Adrenal gland (tissue), 5 donors: ENCODE measurements at regions not wholly inside any gene's neighbourhood (a gene's known extent, or its start where the extent isn't known, plus 50 kb on each side); places are given as distances from the start of the nearest gene placed in this dataset.

ENCODE experiments used
- POLR2A ChIP-seq, 2 donors: fragments of 450-650 bp; IDR thresholded peaks; one replicate each; pipeline ENCODE4 v1.6.1; 2017; ENCODE audit warnings: antibody characterized with exemption in 2 of 2, mild to moderate bottlenecking in 2 of 2, moderate library complexity in 1 of 2
- TF ChIP-seq, protein P1 (sequence below), 6 experiments: fragments of 450-650 bp in 4 of 6; fragments of 200-600 bp in 2 of 6; sonication (generic) in 1 of 6; IDR thresholded peaks; 1 replicate in 5 of 6; 2 replicates in 1 of 6; pipeline versions ENCODE4 v1.5.1 to v1.8.0; 2016 to 2021; ENCODE audit warnings: antibody characterized with exemption in 6 of 6, mild to moderate bottlenecking in 2 of 6, moderate library complexity in 1 of 6
- donor health status: DM: no; HTN: no; CAD: no.

DNA sequence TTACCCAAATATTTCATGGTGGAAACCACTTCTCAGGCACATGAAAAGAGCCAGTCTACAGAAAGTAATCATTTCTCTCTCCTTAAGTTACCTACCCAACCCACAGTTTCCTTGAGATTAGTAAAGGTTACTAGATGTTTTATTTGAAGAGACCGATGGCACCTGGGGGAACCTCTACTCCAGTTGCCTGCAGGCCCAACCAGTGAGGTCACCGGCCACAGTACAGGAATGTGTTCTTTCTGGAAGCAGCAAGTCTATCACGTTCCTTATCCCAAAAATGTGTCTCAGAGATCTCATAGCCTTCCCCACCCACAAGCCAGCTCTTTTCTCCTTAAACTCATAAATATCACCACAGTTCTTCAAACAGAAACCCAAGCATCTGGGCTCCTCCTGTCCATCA lies 316.1 kb downstream of the COG6 start:
- TF ChIP-seq, protein P1, sequence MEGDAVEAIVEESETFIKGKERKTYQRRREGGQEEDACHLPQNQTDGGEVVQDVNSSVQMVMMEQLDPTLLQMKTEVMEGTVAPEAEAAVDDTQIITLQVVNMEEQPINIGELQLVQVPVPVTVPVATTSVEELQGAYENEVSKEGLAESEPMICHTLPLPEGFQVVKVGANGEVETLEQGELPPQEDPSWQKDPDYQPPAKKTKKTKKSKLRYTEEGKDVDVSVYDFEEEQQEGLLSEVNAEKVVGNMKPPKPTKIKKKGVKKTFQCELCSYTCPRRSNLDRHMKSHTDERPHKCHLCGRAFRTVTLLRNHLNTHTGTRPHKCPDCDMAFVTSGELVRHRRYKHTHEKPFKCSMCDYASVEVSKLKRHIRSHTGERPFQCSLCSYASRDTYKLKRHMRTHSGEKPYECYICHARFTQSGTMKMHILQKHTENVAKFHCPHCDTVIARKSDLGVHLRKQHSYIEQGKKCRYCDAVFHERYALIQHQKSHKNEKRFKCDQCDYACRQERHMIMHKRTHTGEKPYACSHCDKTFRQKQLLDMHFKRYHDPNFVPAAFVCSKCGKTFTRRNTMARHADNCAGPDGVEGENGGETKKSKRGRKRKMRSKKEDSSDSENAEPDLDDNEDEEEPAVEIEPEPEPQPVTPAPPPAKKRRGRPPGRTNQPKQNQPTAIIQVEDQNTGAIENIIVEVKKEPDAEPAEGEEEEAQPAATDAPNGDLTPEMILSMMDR (IDR thresholded peaks at IDR 0.05), result no peak
- TF ChIP-seq POLR2A (IDR thresholded peaks at IDR 0.05), result no peak
